A549 (cell line): ENCODE measurements at regions not wholly inside any gene's neighbourhood (a gene's known extent, or its start where the extent isn't known, plus 50 kb on each side); places are given as distances from the start of the nearest gene placed in this dataset.

Experiments used
- ATAC-seq, 2 experiments: fragments of 200-7000 bp in 1 of 2; fragments of >200 bp in 1 of 2; cut with Nextera tagmentation in 1 of 2; cut with Tn5 transposase in 1 of 2; 3 replicates each; pipeline versions ENCODE4 v1.8.0 to v1.9.1; 2018 to 2020; ENCODE audit warnings: mild to moderate bottlenecking in 1 of 2, moderate library complexity in 1 of 2
- CTCF ChIA-PET: fragments of 300-600 bp; sonication (Branson Sonifier 250); formaldehyde crosslinking; extraction: SDS; loops from one replicate; lab custom pipeline; 2021; ENCODE audit warnings: antibody characterized with exemption, inconsistent platforms; lab: Yijun Ruan, JAX
- POLR2A ChIA-PET: fragments of 350-600 bp; formaldehyde crosslinking; extraction: SDS; loops from one replicate; lab custom pipeline; 2021; ENCODE audit warnings: antibody characterized with exemption, inconsistent platforms; lab: Yijun Ruan, JAX
- DNase-seq, 2 experiments: peaks; one replicate each; pipeline versions ENCODE4 v3.0.0 to v3.0.0-alpha.2; 2011 to 2016; ENCODE audit warnings: low read depth in 1 of 2, low spot score in 1 of 2
- FAIRE-seq: peaks from 2 replicates; lab custom pipeline; 2011; peaks lifted over from hg19 to GRCh38; lab: Jason Lieb, UNC
- H3K27ac ChIP-seq, 2 experiments: fragments of >200 bp; sonication (Bioruptor Twin); formaldehyde crosslinking; 3 replicates each; pipeline ENCODE4 v1.5.1; 2016 to 2017
- H3K4me1 ChIP-seq: fragments of >200 bp; sonication (Bioruptor Twin); formaldehyde crosslinking; 3 replicates; pipeline ENCODE4 v1.6.1; 2016
- H3K4me2 ChIP-seq: fragments of >200 bp; sonication (Bioruptor Twin); formaldehyde crosslinking; 3 replicates; pipeline ENCODE4 v1.6.1; 2016
- H3K4me3 ChIP-seq: fragments of >200 bp; sonication (Bioruptor Twin); formaldehyde crosslinking; 3 replicates; pipeline ENCODE4 v1.5.1; 2016
- H3K9me3 ChIP-seq: fragments of >200 bp; sonication (Bioruptor Twin); formaldehyde crosslinking; 3 replicates; pipeline ENCODE4 v1.6.1; 2016
- EHMT2 ChIP-seq: fragments of 200-600 bp; sonication (generic); IDR thresholded peaks from 2 replicates; pipeline ENCODE4 v1.6.1; 2016; ENCODE audit warnings: antibody characterized with exemption, low read depth, mild to moderate bottlenecking, moderate library complexity
- ELK1 ChIP-seq: fragments of 150-350 bp; IDR thresholded peaks from 2 replicates; pipeline ENCODE4 v1.6.1; 2014; ENCODE audit warnings: low read depth, mild to moderate bottlenecking, low read length
- FOXS1 ChIP-seq: fragments of 250-450 bp; sonication (Bioruptor Pico); IDR thresholded peaks from 2 replicates; pipeline ENCODE4 v1.5.0; 2020; ENCODE audit warnings: mild to moderate bottlenecking, moderate library complexity
- GATA3 ChIP-seq: IDR thresholded peaks from 2 replicates; pipeline ENCODE4 v1.6.1; 2012; ENCODE audit warnings: borderline replicate concordance
- HDAC2 ChIP-seq: fragments of 200-600 bp; sonication (generic); IDR thresholded peaks from 2 replicates; pipeline ENCODE4 v1.6.1; 2016
- HOXB5 ChIP-seq: fragments of 250-450 bp; sonication (Bioruptor Pico); IDR thresholded peaks from 2 replicates; pipeline ENCODE4 v1.5.0; 2020; ENCODE audit warnings: mild to moderate bottlenecking, moderate library complexity
- MAZ ChIP-seq: fragments of 150-350 bp; IDR thresholded peaks from 2 replicates; pipeline ENCODE4 v1.6.1; 2014; ENCODE audit warnings: antibody characterized with exemption, low read depth, low read length, borderline replicate concordance
- MYC ChIP-seq: IDR thresholded peaks from 2 replicates; pipeline ENCODE4 v1.6.1; 2012; ENCODE audit warnings: mild to moderate bottlenecking, inconsistent platforms, low read length, improper control_type of control experiment, borderline replicate concordance
- PBX3 ChIP-seq: IDR thresholded peaks from 2 replicates; pipeline ENCODE4 v1.6.1; 2012
- POLR2AphosphoS2 ChIP-seq: conservative IDR thresholded peaks from 2 replicates; pipeline ENCODE4 v1.6.1; 2012; ENCODE audit warnings: low read length, improper control_type of control experiment, inconsistent platforms
- RAD21 ChIP-seq, 2 experiments: fragments of >200 bp in 1 of 2; sonication (Bioruptor Twin) in 1 of 2; formaldehyde crosslinking in 1 of 2; IDR thresholded peaks in 1 of 2; conservative IDR thresholded peaks in 1 of 2; 2 replicates in 1 of 2; 3 replicates in 1 of 2; pipeline ENCODE4 v1.6.1; 2012 to 2018; ENCODE audit warnings: inconsistent platforms in 1 of 2
- RARB ChIP-seq: fragments of 250-450 bp; sonication (Bioruptor Pico); IDR thresholded peaks from 2 replicates; pipeline ENCODE4 v1.8.0; 2021; ENCODE audit warnings: mild to moderate bottlenecking, moderate library complexity
- REST ChIP-seq: fragments of 200-600 bp; sonication (generic); IDR thresholded peaks from 2 replicates; pipeline ENCODE4 v1.6.1; 2016; ENCODE audit warnings: antibody characterized with exemption, mild to moderate bottlenecking, moderate library complexity
- RFX5 ChIP-seq: fragments of 450-650 bp; IDR thresholded peaks from 2 replicates; pipeline ENCODE4 v1.7.1; 2014; ENCODE audit warnings: antibody characterized with exemption, mild to moderate bottlenecking, moderate library complexity
- WGBS: methylation state at CpG from one replicate; pipeline ENCODE4 v1.1.6; 2017; ENCODE audit errors: missing lambda C conversion rate; 5-methylcytosine and 5-hydroxymethylcytosine counted together
- TF ChIP-seq, protein P1 (sequence below): fragments of 250-450 bp; sonication (Bioruptor Pico); IDR thresholded peaks from 2 replicates; pipeline ENCODE4 v1.5.0; 2021; ENCODE audit warnings: mild to moderate bottlenecking, moderate library complexity, borderline replicate concordance
- TF ChIP-seq, protein P2 (sequence below): IDR thresholded peaks from 2 replicates; pipeline ENCODE4 v1.6.1; 2012

DNA sequence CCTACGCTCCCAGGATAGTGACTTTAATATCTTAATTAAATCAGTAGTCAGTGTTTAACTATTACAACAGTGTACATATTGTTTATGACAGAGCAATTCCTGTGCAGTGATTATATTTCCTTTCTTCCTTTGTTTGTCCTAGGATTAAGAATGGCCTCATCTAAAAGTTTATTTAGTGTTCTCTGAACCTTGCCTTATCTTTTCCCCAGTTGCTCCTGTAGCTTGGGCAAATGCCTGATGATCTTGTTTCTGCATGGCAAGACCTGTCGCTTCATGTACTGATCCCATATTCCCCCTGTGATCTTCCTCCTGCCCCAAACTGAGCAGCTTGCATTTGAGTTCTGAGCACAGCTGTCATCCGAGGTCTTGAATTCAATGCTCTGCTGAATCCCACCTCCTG is 69.1 kb upstream of the STUM start:
- Histone ChIP-seq H3K4me3 (no peak overlapping the region), H3K27ac (no peak overlapping the region), H3K4me1 (no peaks in the 10 kb centered on the region), H3K4me2 (no peak overlapping the region), H3K9me3 (no peaks in the 10 kb centered on the region)
- POLR2A ChIA-PET = no interaction called here
- 54% methylated on average over 3 of the region's 3 CpGs for WGBS
- TF ChIP-seq GATA3 = peak; percentile 21; the same call in 1 of the 2 replicates
- TF ChIP-seq REST = no peak
- ATAC-seq (no peak), FAIRE-seq (no peak), DNase-seq (no peak)
- CTCF ChIA-PET = interaction anchor here (0.9 kb wide), 1 partner anchor 56 kb away, joined by 3 read pairs; no protein-coding TSS in a partner anchor

GRCh38 chr1:226480461-226480860 is 68.1 kb upstream of the STUM start:
- no peak overlapping the region for H3K4me2 ChIP-seq
- CTCF ChIA-PET = interaction anchor here (0.9 kb wide), 1 partner anchor 57 kb away, joined by 3 read pairs; no protein-coding TSS in a partner anchor
- FAIRE-seq = no peak
- TF ChIP-seq, protein P1, sequence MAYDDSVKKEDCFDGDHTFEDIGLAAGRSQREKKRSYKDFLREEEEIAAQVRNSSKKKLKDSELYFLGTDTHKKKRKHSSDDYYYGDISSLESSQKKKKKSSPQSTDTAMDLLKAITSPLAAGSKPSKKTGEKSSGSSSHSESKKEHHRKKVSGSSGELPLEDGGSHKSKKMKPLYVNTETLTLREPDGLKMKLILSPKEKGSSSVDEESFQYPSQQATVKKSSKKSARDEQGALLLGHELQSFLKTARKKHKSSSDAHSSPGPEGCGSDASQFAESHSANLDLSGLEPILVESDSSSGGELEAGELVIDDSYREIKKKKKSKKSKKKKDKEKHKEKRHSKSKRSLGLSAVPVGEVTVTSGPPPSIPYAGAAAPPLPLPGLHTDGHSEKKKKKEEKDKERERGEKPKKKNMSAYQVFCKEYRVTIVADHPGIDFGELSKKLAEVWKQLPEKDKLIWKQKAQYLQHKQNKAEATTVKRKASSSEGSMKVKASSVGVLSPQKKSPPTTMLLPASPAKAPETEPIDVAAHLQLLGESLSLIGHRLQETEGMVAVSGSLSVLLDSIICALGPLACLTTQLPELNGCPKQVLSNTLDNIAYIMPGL = no peak
- TF ChIP-seq, protein P2, sequence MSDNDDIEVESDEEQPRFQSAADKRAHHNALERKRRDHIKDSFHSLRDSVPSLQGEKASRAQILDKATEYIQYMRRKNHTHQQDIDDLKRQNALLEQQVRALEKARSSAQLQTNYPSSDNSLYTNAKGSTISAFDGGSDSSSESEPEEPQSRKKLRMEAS = no peak
- no peak for TF ChIP-seq MYC
- no peak for TF ChIP-seq MAZ
- no peak for TF ChIP-seq HOXB5 (CRISPR knock-in tag)
- TF ChIP-seq RAD21 (conservative IDR thresholded peaks at IDR 0.05 in 1 of 2, IDR thresholded peaks at IDR 0.05 in 1 of 2) = no peak
- no peak for TF ChIP-seq PBX3
- no peak for TF ChIP-seq FOXS1 (CRISPR knock-in tag)
- TF ChIP-seq REST = no peak
- no peak for TF ChIP-seq RARB (CRISPR knock-in tag)
- TF ChIP-seq EHMT2 = no peak
- no peak for TF ChIP-seq ELK1
- no peak for TF ChIP-seq POLR2AphosphoS2
- TF ChIP-seq RFX5 = no peak
- no peak for TF ChIP-seq HDAC2
- no peaks in the 10 kb centered on the region for H3K9me3 ChIP-seq
- H3K4me1 ChIP-seq = no peaks in the 10 kb centered on the region
- H3K4me3 ChIP-seq = no peak overlapping the region
- WGBS = 61% methylated on average over 3 of the region's 3 CpGs
- no peak for DNase-seq
- ATAC-seq = no peak
- POLR2A ChIA-PET = no interaction called here
- no peak overlapping the region for H3K27ac ChIP-seq
